MCF 10A (cell line): ENCODE measurements at regions not wholly inside any gene's neighbourhood (a gene's known extent, or its start where the extent isn't known, plus 50 kb on each side); places are given as distances from the start of the nearest gene placed in this dataset.

ENCODE experiments used
- BruUV-seq: library from RNA; stranded (reverse); fragments of 400-500 nt; replicated peaks from 2 replicates; lab custom pipeline; 2021; lab: Mats Ljungman, UMichigan
- CTCF ChIA-PET: fragments of 300-600 bp; sonication (Branson Sonifier 250); formaldehyde crosslinking; extraction: SDS; loops from one replicate; lab custom pipeline; 2021; ENCODE audit warnings: antibody characterized with exemption, inconsistent platforms; lab: Yijun Ruan, JAX
- POLR2A ChIA-PET: fragments of 300-600, 350-650 bp; sonication (Branson Sonifier 250); formaldehyde crosslinking; extraction: SDS; loops from one replicate; lab custom pipeline; 2020; ENCODE audit warnings: antibody characterized with exemption, inconsistent platforms; lab: Yijun Ruan, JAX
- DNase-seq: peaks from one replicate; pipeline ENCODE4 v3.0.0-alpha.2; 2018; ENCODE audit not compliant: unreplicated experiment
- H3K27ac Mint-ChIP-seq: one replicate; pipeline ENCODE4 v1.8.0; 2022; ENCODE audit warnings: mild to moderate bottlenecking, low read depth, mixed read lengths; ENCODE audit not compliant: unreplicated experiment
- H3K27me3 Mint-ChIP-seq: one replicate; pipeline ENCODE4 v1.8.0; 2022; ENCODE audit warnings: mixed read lengths; ENCODE audit not compliant: insufficient read depth, unreplicated experiment
- H3K36me3 Mint-ChIP-seq: one replicate; pipeline ENCODE4 v1.8.0; 2022; ENCODE audit warnings: mild to moderate bottlenecking, moderate library complexity, mixed read lengths; ENCODE audit not compliant: insufficient read depth, unreplicated experiment
- H3K4me1 Mint-ChIP-seq: one replicate; pipeline ENCODE4 v1.8.0; 2022; ENCODE audit warnings: mixed read lengths; ENCODE audit not compliant: insufficient read depth, unreplicated experiment
- H3K4me3 Mint-ChIP-seq: one replicate; pipeline ENCODE4 v1.8.0; 2022; ENCODE audit warnings: mild to moderate bottlenecking, moderate library complexity, mixed read lengths; ENCODE audit not compliant: unreplicated experiment
- H3K9me3 Mint-ChIP-seq: one replicate; pipeline ENCODE4 v1.8.0; 2022; ENCODE audit warnings: mixed read lengths; ENCODE audit not compliant: unreplicated experiment
- intact Hi-C: fragments of 100-400 bp; cut with micrococcal nuclease; formaldehyde crosslinking; loops from 2 replicates; pipeline ENCODE4 v1.14.1; 2022
- TF ChIP-seq, protein P1 (sequence below): fragments of 200-600 bp; IDR thresholded peaks from one replicate; pipeline ENCODE4 v1.8.0; 2022; ENCODE audit warnings: antibody characterized with exemption, mild to moderate bottlenecking; ENCODE audit not compliant: unreplicated experiment

DNA sequence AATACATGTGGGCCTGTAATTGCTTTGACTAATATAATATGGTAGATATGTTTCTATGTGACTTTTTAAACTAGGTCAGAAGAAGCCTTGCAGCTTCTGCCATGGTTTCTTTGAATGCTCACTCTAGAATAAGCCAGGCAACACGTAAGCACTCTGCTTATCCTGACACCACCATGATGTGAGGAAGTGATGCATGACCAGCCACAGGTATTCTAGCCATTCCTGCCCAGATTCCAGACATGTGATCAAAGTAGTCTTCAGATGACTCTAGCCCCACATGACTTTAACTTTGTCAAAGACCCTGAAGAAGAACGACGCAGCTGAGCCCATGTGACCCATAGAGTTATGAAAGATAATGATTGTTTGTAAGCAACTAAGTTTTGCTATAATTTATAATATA is 276.1 kb upstream of the NCAM1 start:
- CTCF ChIA-PET = no interaction called here
- Mint-ChIP-seq H3K4me3 (no peak overlapping the region), H3K27me3 (peaks cover 10% of the 10 kb centered on the region), H3K9me3 (no peaks in the 10 kb centered on the region), H3K4me1 (no peaks in the 10 kb centered on the region), H3K36me3 (peaks cover 6% of the 10 kb centered on the region), H3K27ac (no peak overlapping the region)
- TF ChIP-seq, protein P1, sequence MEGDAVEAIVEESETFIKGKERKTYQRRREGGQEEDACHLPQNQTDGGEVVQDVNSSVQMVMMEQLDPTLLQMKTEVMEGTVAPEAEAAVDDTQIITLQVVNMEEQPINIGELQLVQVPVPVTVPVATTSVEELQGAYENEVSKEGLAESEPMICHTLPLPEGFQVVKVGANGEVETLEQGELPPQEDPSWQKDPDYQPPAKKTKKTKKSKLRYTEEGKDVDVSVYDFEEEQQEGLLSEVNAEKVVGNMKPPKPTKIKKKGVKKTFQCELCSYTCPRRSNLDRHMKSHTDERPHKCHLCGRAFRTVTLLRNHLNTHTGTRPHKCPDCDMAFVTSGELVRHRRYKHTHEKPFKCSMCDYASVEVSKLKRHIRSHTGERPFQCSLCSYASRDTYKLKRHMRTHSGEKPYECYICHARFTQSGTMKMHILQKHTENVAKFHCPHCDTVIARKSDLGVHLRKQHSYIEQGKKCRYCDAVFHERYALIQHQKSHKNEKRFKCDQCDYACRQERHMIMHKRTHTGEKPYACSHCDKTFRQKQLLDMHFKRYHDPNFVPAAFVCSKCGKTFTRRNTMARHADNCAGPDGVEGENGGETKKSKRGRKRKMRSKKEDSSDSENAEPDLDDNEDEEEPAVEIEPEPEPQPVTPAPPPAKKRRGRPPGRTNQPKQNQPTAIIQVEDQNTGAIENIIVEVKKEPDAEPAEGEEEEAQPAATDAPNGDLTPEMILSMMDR = no peak
- BruUV-seq = no TSS peak
- POLR2A ChIA-PET = no interaction called here
- intact Hi-C loops = no loop called here
- DNase-seq = no peak

GRCh38 chr11:112689851-112690250 is 271.4 kb upstream of the NCAM1 start:
- Mint-ChIP-seq H3K4me1 (peaks cover 7% of the 10 kb centered on the region), H3K9me3 (no peaks in the 10 kb centered on the region), H3K4me3 (no peak overlapping the region), H3K27me3 (no peaks in the 10 kb centered on the region), H3K27ac (no peak overlapping the region), H3K36me3 (peaks cover 6% of the 10 kb centered on the region)
- BruUV-seq = no TSS peak
- POLR2A ChIA-PET = no interaction called here
- intact Hi-C loops = no loop called here
- CTCF ChIA-PET = interaction anchor here (0.6 to 0.7 kb wide), 2 partner anchors 73 to 102 kb away, joined by 3 to 4 read pairs; no protein-coding TSS in a partner anchor
- DNase-seq = no peak
- TF ChIP-seq, protein P1 = no peak

DNA sequence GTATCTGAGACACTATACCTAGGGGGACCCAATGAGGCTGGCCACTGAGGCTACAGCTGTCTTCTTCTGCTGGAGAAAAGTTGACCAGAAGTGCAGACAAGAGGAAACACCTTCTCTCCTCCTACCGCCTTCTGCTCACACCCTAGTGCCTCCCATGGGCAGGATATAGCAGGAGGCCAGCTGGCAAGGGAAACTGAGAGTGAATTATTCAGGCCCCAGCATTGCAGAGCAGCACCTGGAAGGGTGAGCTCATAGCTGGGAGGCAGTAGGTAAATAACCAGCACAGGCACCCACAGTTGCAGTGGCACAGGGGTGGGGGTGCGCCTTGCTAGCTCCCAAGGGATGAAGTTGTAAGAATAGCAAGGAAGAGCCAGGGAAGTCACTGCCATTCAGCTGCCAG is 267.4 kb upstream of the NCAM1 start:
- no TSS peak for BruUV-seq
- TF ChIP-seq, protein P1 = no peak
- Mint-ChIP-seq H3K4me1 (peaks cover 8% of the 10 kb centered on the region), H3K4me3 (no peak overlapping the region), H3K27ac (no peak overlapping the region), H3K9me3 (no peaks in the 10 kb centered on the region), H3K27me3 (no peaks in the 10 kb centered on the region), H3K36me3 (peaks cover 6% of the 10 kb centered on the region)
- CTCF ChIA-PET = interaction anchor here (1.0 kb wide), 1 partner anchor 105 kb away, joined by 3 read pairs; no protein-coding TSS in a partner anchor
- intact Hi-C loops = no loop called here
- POLR2A ChIA-PET = no interaction called here
- no peak for DNase-seq

- Mint-ChIP-seq H3K4me3 (no peak overlapping the region), H3K27me3 (no peaks in the 10 kb centered on the region)
- DNase-seq = peak; percentile 16
Measured at GRCh38 chr11:112694245-112694644, 267.0 kb upstream of the NCAM1 start.

More at GRCh38 chr11:112694245-112694644, 267.0 kb upstream of the NCAM1 start:
- intact Hi-C loops = no loop called here
- ChIA-PET POLR2A (interaction anchor here (0.7 kb wide), 1 partner anchor 371 kb away, joined by 3 read pairs; no protein-coding TSS in a partner anchor), CTCF (interaction anchor here (0.7 to 1.0 kb wide), 3 partner anchors 24 to 917 kb away, joined by 3 read pairs; no protein-coding TSS in a partner anchor)
- TF ChIP-seq, protein P1 = no peak
- BruUV-seq = no TSS peak
- Mint-ChIP-seq H3K4me1 (peaks cover 8% of the 10 kb centered on the region), H3K27ac (no peak overlapping the region), H3K36me3 (peaks cover 6% of the 10 kb centered on the region), H3K9me3 (no peaks in the 10 kb centered on the region)
